ENCODE measurements at regions not wholly inside any gene's neighbourhood (a gene's known extent, or its start where the extent isn't known, plus 50 kb on each side); places are given as distances from the start of the nearest gene placed in this dataset.

DNA sequence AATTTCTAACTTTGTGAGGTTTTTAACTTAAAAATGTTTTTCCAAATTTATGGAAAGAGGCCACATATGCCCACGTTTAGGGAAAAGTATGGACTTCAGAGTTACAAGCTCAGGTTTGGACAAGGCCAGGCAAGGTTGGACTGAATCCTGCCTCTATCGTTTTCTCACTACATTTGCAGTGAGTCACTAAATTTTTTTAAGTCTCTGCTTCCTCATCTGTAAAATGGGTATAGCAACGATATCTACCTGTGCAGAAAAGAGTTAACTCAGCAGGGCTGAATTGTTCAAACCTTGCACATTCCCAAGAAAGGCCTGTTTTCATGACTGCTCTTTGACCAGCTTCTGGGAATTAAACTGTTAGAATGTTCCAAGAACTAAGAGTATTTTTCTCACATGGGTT, 159.1 kb downstream of the LTN1 start:
- Histone ChIP-seq H3K27ac (no peak overlapping the region), H3K4me3 (no peak overlapping the region)
- no peak for DNase-seq (ENCODE audit: low spot score)
- TF ChIP-seq, protein P1, sequence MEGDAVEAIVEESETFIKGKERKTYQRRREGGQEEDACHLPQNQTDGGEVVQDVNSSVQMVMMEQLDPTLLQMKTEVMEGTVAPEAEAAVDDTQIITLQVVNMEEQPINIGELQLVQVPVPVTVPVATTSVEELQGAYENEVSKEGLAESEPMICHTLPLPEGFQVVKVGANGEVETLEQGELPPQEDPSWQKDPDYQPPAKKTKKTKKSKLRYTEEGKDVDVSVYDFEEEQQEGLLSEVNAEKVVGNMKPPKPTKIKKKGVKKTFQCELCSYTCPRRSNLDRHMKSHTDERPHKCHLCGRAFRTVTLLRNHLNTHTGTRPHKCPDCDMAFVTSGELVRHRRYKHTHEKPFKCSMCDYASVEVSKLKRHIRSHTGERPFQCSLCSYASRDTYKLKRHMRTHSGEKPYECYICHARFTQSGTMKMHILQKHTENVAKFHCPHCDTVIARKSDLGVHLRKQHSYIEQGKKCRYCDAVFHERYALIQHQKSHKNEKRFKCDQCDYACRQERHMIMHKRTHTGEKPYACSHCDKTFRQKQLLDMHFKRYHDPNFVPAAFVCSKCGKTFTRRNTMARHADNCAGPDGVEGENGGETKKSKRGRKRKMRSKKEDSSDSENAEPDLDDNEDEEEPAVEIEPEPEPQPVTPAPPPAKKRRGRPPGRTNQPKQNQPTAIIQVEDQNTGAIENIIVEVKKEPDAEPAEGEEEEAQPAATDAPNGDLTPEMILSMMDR (IDR thresholded peaks at IDR 0.05): no peak

DNA sequence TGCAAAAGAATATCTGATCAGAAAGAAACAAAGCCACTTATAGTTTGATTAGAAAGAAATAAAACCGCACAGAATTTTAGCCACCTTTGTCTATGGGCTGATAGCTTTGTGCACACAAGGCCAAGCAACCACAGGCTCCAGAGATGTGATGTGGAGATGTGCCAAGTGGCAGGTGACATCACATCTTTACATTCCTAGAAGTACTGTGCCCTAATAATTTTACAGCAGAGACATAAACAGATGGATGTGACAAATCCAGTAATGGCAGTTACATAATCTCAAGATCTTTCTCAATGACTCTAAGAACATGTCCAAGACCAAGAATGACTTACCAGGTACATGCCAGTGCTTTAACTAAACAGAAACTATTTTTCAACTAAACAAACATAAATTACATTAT, 159.5 kb downstream of the LTN1 start:
- H3K27ac ChIP-seq: no peak overlapping the region
- TF ChIP-seq, protein P1 (IDR thresholded peaks at IDR 0.05): no peak
- DNase-seq (ENCODE audit: low spot score): no peak
- H3K4me3 ChIP-seq: no peak overlapping the region

DNA sequence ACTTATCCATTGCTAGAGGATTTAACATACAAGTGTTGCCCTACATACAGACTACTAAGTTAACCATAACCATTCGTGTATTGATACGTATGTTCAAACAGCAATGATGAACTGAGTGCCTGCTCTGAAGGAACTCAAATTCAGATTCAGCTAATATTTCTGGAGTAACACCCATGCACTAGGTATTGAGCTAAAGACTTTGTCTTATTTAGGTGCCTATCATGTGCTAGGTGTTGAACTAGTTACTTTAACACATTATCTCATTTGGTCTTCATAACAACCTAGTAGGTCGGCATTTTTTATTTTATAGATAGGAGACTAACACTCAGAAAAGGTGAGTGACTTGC, 160.0 kb downstream of the LTN1 start:
- H3K4me3 ChIP-seq: no peak overlapping the region
- no peak for DNase-seq (ENCODE audit: low spot score)
- TF ChIP-seq, protein P1 (IDR thresholded peaks at IDR 0.05): no peak
- H3K27ac ChIP-seq: no peak overlapping the region

DNA sequence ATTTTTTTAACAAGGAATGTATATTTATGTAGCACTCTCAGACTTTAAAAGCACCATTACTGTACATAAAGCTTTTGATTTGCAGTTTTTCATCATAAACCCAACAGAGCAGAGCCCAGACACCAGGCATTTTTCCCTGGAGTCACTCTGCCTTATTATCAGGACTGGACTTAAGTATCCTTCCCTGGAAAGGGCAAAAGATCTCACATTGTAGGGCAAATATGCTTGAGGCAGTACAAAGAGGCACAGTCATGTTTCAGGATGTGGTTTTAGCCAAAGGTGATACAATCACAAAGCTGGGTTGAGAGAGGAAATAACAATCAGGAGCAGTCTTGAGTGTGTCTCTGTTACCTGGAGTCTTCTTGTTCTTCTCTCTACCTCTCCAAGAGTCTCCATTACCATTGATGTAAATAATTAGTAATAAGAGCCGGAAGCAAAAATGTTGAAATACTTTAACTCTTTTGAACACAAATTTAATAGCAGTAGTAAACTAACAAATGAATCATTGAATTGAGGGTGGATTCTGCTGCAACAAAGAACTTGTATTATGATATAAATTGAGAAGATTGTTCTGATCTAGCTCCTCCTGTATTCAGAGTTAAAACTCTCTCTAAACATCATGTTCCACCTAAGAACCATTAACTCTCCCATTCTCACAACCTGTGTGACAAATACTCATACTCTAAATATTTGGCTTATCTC, 160.5 kb downstream of the LTN1 start:
- TF ChIP-seq, protein P1 (IDR thresholded peaks at IDR 0.05): no peak
- H3K27ac ChIP-seq: no peak overlapping the region
- no peak overlapping the region for H3K4me3 ChIP-seq
- no peak for DNase-seq (ENCODE audit: low spot score)

DNA sequence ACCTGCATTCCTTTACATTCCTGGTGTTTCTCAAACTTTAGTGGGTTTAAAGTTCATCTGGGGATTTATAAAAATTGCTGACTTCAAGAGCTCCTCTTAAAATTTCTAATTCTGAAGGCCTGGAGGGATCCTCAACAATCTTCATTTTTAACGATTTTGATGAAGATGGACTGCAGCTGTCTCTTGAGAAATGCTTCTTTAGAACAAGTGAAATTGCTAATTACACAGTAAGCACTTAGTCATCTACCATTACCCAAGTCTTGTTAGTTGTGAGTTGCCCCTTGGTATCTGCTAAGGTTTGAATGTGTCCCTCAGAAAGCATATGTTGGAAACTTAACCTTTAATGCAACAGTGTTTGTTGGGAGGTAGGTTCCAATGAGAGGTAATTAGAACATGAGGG, 163.7 kb downstream of the LTN1 start:
- H3K27ac ChIP-seq: no peak overlapping the region
- DNase-seq (ENCODE audit: low spot score): no peak
- TF ChIP-seq, protein P1 (IDR thresholded peaks at IDR 0.05): no peak
- no peak overlapping the region for H3K4me3 ChIP-seq

DNA sequence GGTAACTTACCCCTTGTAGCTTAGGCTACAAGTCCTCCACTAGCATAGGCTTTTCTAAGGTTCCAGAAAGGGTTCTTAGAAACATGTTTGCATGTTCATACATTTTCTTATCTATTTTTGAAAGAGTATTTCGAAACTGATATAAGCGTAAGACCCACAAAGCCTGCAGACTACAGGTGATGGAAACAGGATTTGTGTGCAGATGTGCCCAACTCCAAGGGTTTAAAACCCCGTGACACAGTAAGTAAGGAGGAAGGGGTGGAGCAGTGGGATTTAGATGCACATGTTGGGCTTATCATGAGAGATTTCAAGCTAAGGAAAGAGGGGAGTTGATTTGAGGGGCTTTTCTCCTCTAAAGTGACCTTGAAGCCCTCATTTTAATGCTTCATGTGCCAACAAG, 164.7 kb downstream of the LTN1 start:
- no peak overlapping the region for H3K27ac ChIP-seq
- TF ChIP-seq, protein P1 (IDR thresholded peaks at IDR 0.05): no peak
- no peak for DNase-seq (ENCODE audit: low spot score)
- no peak overlapping the region for H3K4me3 ChIP-seq

DNA sequence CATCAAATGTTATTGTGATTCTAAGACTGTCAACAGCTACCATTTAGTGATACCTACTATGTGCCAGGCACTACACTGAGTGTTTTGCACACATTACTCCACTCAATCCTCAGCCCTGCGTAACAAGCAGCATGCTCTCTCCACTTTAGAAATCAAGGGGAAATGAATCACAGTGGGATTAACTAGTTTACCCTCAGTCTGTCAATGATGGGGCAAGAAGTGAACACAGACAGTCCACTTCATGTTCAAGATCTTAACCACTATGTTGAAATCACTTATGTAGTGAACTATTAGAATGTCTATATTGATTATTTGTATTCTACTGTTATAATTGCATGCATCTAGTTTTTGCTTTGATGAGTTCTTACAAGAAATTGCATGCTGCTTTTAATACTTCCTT, 165.3 kb downstream of the LTN1 start:
- TF ChIP-seq, protein P1 (IDR thresholded peaks at IDR 0.05): no peak
- no peak for DNase-seq (ENCODE audit: low spot score)
- no peak overlapping the region for H3K27ac ChIP-seq
- H3K4me3 ChIP-seq: no peak overlapping the region

Measured in coronary artery (tissue), 2 donors.